ENCODE measurements at regions not wholly inside any gene's neighbourhood (a gene's known extent, or its start where the extent isn't known, plus 50 kb on each side); places are given as distances from the start of the nearest gene placed in this dataset.

GRCh38 chr7:69349291-69349690 is 249.0 kb upstream of the AUTS2 start:
- TF ChIP-seq POLR2A (IDR thresholded peaks at IDR 0.05) (no peak), CTCF (IDR thresholded peaks at IDR 0.05) (no peak)
